ENCODE measurements at regions not wholly inside any gene's neighbourhood (a gene's known extent, or its start where the extent isn't known, plus 50 kb on each side); places are given as distances from the start of the nearest gene placed in this dataset.

- ATAC-seq = no peak
- intact Hi-C loops (cut with DNase I) = no loop called here
These were observed 375.5 kb upstream of the IGFBP3 start for GRCh38 chr7:46296526-46296925.

DNA sequence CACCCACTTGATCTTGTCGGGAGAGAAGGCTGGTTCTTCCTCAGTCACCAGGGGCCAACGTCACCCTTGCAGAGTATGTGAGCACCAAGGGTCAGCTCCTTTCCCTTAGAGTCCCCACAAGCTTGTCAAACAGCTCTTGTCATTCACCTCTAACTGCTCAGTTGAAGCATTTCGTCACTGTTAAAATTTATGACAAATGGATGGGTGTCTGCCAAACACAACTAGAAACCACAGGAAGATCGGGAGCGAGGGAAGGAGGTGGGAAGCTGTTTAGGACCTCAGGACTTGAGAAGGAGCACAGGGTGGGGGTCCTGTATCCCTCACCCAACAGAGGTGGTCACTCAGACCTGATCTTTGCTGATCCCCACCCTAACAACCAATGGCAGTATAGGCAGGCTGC lies 373.3 kb upstream of the IGFBP3 start:
- ATAC-seq (no peak), DNase-seq (no peak)
- Histone ChIP-seq H3K9me3 (peaks cover 0 to 13% of the 10 kb centered on the region in 2 donors), H3K4me3 (no peak overlapping the region), H3K36me3 (no peaks in the 10 kb centered on the region), H3K27me3 (no peaks in the 10 kb centered on the region), H3K4me1 (no peaks in the 10 kb centered on the region), H3K27ac (no peak overlapping the region)
- intact Hi-C loops (cut with DNase I) = no loop called here
- TF ChIP-seq, protein P1, sequence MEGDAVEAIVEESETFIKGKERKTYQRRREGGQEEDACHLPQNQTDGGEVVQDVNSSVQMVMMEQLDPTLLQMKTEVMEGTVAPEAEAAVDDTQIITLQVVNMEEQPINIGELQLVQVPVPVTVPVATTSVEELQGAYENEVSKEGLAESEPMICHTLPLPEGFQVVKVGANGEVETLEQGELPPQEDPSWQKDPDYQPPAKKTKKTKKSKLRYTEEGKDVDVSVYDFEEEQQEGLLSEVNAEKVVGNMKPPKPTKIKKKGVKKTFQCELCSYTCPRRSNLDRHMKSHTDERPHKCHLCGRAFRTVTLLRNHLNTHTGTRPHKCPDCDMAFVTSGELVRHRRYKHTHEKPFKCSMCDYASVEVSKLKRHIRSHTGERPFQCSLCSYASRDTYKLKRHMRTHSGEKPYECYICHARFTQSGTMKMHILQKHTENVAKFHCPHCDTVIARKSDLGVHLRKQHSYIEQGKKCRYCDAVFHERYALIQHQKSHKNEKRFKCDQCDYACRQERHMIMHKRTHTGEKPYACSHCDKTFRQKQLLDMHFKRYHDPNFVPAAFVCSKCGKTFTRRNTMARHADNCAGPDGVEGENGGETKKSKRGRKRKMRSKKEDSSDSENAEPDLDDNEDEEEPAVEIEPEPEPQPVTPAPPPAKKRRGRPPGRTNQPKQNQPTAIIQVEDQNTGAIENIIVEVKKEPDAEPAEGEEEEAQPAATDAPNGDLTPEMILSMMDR (IDR thresholded peaks at IDR 0.05) = no peak

More at GRCh38 chr7:46296526-46296925, 375.5 kb upstream of the IGFBP3 start:
- Histone ChIP-seq H3K9me3 (peaks cover 0 to 13% of the 10 kb centered on the region in 2 donors), H3K4me1 (no peaks in the 10 kb centered on the region), H3K27ac (no peak overlapping the region), H3K36me3 (no peaks in the 10 kb centered on the region), H3K4me3 (no peak overlapping the region), H3K27me3 (no peaks in the 10 kb centered on the region)
- DNase-seq = no peak
- TF ChIP-seq, protein P1 (IDR thresholded peaks at IDR 0.05) = no peak

DNA sequence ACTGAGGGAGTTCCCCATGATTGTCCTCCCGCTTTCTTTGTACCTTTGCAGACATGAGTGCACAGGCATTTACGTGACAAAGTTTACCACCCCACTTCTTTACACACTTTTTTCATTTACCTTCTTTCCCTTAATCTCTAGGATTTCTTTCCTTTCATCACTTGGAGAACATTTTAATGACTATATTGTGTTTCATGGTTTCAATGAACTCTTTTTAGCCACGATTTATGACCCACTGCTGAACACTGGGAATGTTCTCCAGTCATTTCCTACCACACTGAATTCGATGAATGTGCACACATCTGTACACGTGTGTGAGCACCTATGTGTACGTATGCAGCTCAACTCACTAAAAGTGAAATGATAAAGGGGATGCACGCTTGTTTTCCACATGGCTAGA lies 371.7 kb upstream of the IGFBP3 start:
- no peak for ATAC-seq
- intact Hi-C loops (cut with DNase I) = no loop called here
- H3K36me3 ChIP-seq = no peaks in the 10 kb centered on the region
- TF ChIP-seq, protein P1 (IDR thresholded peaks at IDR 0.05) = no peak
- DNase-seq = no peak
- no peak overlapping the region for H3K4me3 ChIP-seq
- H3K9me3 ChIP-seq = peaks cover 0 to 10% of the 10 kb centered on the region in 2 donors
- H3K4me1 ChIP-seq = no peaks in the 10 kb centered on the region
- no peaks in the 10 kb centered on the region for H3K27me3 ChIP-seq
- H3K27ac ChIP-seq = no peak overlapping the region

DNA sequence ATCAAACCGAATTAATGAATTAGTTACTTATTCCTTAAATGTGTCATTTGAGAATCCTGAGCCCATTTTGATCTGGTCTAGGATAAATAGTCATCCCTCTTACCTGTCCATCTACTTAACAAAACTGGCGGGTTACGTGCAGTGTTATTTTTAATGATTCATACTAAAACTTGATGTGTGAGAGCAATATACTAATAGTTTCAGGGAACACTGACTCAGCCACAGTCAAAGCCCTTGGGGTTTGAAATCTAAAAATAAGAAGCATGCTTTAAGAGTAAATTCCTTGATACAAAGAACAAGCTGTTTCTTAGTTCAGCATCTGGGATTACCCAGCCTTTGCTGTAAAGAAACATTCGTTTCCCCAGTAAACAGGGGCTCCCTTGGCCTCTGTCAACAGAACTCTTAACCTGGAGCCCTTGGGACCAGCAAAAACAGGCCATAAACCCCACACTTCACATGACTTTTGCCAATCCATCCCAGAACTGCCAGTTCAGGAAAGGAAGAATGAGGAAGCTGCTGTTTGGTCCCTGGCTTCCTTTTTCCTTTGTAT lies 370.6 kb upstream of the IGFBP3 start:
- ATAC-seq = no peak
- Histone ChIP-seq H3K4me3 (no peak overlapping the region), H3K27me3 (no peaks in the 10 kb centered on the region), H3K36me3 (no peaks in the 10 kb centered on the region), H3K4me1 (no peaks in the 10 kb centered on the region), H3K9me3 (no peaks in the 10 kb centered on the region), H3K27ac (no peak overlapping the region)
- no peak for DNase-seq
- intact Hi-C loops (cut with DNase I) = no loop called here
- TF ChIP-seq, protein P1 (IDR thresholded peaks at IDR 0.05) = no peak

DNA sequence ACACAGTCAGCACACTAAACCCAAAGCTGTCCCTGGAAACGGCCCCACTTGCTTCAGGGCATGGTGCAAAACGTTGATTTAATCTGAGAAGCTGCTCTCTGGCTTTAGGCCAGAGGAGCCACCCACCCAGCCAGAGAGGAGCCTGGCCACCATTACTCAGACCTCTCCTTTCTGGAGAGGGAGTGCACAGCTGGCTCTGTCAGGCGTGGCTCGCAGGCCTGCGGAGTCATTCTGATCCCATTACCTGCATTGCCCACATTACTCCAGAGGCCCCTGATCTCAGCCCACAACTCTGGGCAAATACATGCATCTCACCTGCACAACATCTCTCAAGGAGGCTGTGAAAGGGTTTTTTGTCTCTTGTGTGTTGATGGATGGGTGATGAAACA lies 370.0 kb upstream of the IGFBP3 start:
- H3K4me1 ChIP-seq = no peaks in the 10 kb centered on the region
- H3K4me3 ChIP-seq = no peak overlapping the region
- no peaks in the 10 kb centered on the region for H3K9me3 ChIP-seq
- no peak overlapping the region for H3K27ac ChIP-seq
- H3K36me3 ChIP-seq = no peaks in the 10 kb centered on the region
- ATAC-seq (no peak), DNase-seq (no peak)
- TF ChIP-seq, protein P1 (IDR thresholded peaks at IDR 0.05) = no peak
- H3K27me3 ChIP-seq = no peaks in the 10 kb centered on the region
- intact Hi-C loops (cut with DNase I) = no loop called here

All from left lung (tissue), 4 donors.